H1 (cell line): ENCODE measurements at regions not wholly inside any gene's neighbourhood (a gene's known extent, or its start where the extent isn't known, plus 50 kb on each side); places are given as distances from the start of the nearest gene placed in this dataset.

ENCODE experiments used
- CTCF ChIA-PET: fragments of 300-600 bp; sonication (Branson Sonifier 250); formaldehyde crosslinking; loops from one replicate; lab custom pipeline; 2021; ENCODE audit not compliant: partially characterized antibody; lab: Charles Lee
- POLR2A ChIA-PET: fragments of 300-600 bp; sonication (Branson Sonifier 250); formaldehyde crosslinking; loops from one replicate; lab custom pipeline; 2021; ENCODE audit warnings: inconsistent platforms; ENCODE audit not compliant: partially characterized antibody; lab: Charles Lee
- DNase-seq, 2 experiments: peaks; one replicate each; pipeline versions ENCODE4 v3.0.0 to v3.0.0-alpha.2; 2010 to 2022; ENCODE audit warnings: low spot score in 2 of 2, low read depth in 1 of 2, mixed read lengths in 1 of 2
- FAIRE-seq: peaks from 2 replicates; lab custom pipeline; 2011; peaks lifted over from hg19 to GRCh38; lab: Jason Lieb, UNC
- H2AFZ ChIP-seq: 2 replicates; pipeline ENCODE4 v1.8.1; 2012; ENCODE audit warnings: low read length, inconsistent platforms
- H2AK5ac ChIP-seq: 2 replicates; pipeline ENCODE4 v1.6.1; 2013; ENCODE audit warnings: low read depth, low read length
- H2BK120ac ChIP-seq: replicated peaks from 2 replicates; pipeline ENCODE3; 2013; ENCODE audit warnings: low read depth, low read length, inconsistent platforms
- H2BK12ac ChIP-seq: 2 replicates; pipeline ENCODE4 v1.6.1; 2013; ENCODE audit warnings: low read depth, low read length
- H2BK15ac ChIP-seq: 2 replicates; pipeline ENCODE4 v1.6.1; 2013; ENCODE audit warnings: low read length
- H2BK20ac ChIP-seq: 2 replicates; pipeline ENCODE4 v1.6.1; 2013; ENCODE audit warnings: low read length
- H2BK5ac ChIP-seq: 2 replicates; pipeline ENCODE4 v1.6.1; 2013; ENCODE audit warnings: low read depth, low read length
- H3K14ac ChIP-seq: 2 replicates; pipeline ENCODE4 v1.6.1; 2013; ENCODE audit warnings: inconsistent platforms; ENCODE audit not compliant: insufficient read length
- H3K18ac ChIP-seq: 2 replicates; pipeline ENCODE4 v1.6.1; 2013; ENCODE audit warnings: low read length; ENCODE audit errors: extremely low read depth
- H3K23ac ChIP-seq: 2 replicates; pipeline ENCODE4 v1.6.1; 2013; ENCODE audit warnings: inconsistent platforms; ENCODE audit not compliant: insufficient read length
- H3K23me2 ChIP-seq: 2 replicates; pipeline ENCODE4 v1.6.1; 2013; ENCODE audit warnings: low read depth, low read length
- H3K27ac ChIP-seq: 2 replicates; pipeline ENCODE4 v1.6.1; 2011; ENCODE audit warnings: low read depth, low read length, inconsistent platforms
- H3K27me3 ChIP-seq, 4 experiments: replicated peaks in 1 of 4; 1 replicate in 1 of 4; 2 replicates in 3 of 4; pipeline versions ENCODE4 v1.6.1 to v1.8.1; 2011 to 2013; ENCODE audit warnings: low read length in 3 of 4, mild to moderate bottlenecking in 3 of 4, inconsistent platforms in 2 of 4, mixed read lengths in 2 of 4, moderate library complexity in 1 of 4; ENCODE audit not compliant: control insufficient read depth in 3 of 4, insufficient read depth in 3 of 4; ENCODE audit errors: extremely low read depth in 1 of 4
- H3K36me3 ChIP-seq, 4 experiments: 2 replicates each; pipeline versions ENCODE4 v1.6.1 to v1.8.1; 2011 to 2013; ENCODE audit warnings: mild to moderate bottlenecking in 4 of 4, low read length in 3 of 4, moderate library complexity in 2 of 4, control low read depth in 1 of 4, inconsistent platforms in 1 of 4; ENCODE audit not compliant: insufficient read depth in 4 of 4, control insufficient read depth in 2 of 4
- H3K4ac ChIP-seq: replicated peaks from 2 replicates; pipeline ENCODE3; 2013; ENCODE audit warnings: low read length, low read depth, mixed read lengths, inconsistent platforms; ENCODE audit not compliant: insufficient read length
- H3K4me1 ChIP-seq, 4 experiments: replicated peaks in 1 of 4; 1 replicate in 1 of 4; 2 replicates in 3 of 4; pipeline versions ENCODE4 v1.6.1 to v1.8.1; 2011 to 2013; ENCODE audit warnings: low read length in 3 of 4, inconsistent platforms in 2 of 4, mixed read lengths in 1 of 4; ENCODE audit not compliant: insufficient read depth in 4 of 4, control insufficient read depth in 3 of 4
- H3K4me2 ChIP-seq, 2 experiments: 2 replicates each; pipeline versions ENCODE4 v1.6.1 to v1.8.1; 2011 to 2013; ENCODE audit warnings: low read depth in 2 of 2, low read length in 2 of 2, control low read depth in 1 of 2, inconsistent platforms in 1 of 2, mild to moderate bottlenecking in 1 of 2; ENCODE audit not compliant: insufficient read depth in 1 of 2
- H3K4me3 ChIP-seq, 4 experiments: fragments of 200-600, 300-600 bp in 1 of 4; sonication (generic), shearing (Covaris generic), sonication (Bioruptor Twin) in 1 of 4; 2 replicates each; pipeline versions ENCODE4 v1.5.1 to v1.8.1; 2011 to 2016; ENCODE audit warnings: low read length in 4 of 4, low read depth in 3 of 4, control low read depth in 2 of 4, inconsistent platforms in 2 of 4, mild to moderate bottlenecking in 2 of 4, mixed read lengths in 1 of 4, moderate library complexity in 1 of 4; ENCODE audit not compliant: insufficient read depth in 2 of 4; ENCODE audit errors: extremely low read depth in 1 of 4
- H3K56ac ChIP-seq: replicated peaks from 2 replicates; pipeline ENCODE3; 2013; ENCODE audit warnings: low read depth, mild to moderate bottlenecking, mixed read lengths, low read length, inconsistent platforms; ENCODE audit not compliant: insufficient read length
- H3K79me1 ChIP-seq: 2 replicates; pipeline ENCODE4 v1.6.1; 2013; ENCODE audit warnings: low read depth, low read length, control low read depth
- H3K79me2 ChIP-seq, 2 experiments: 2 replicates each; pipeline versions ENCODE4 v1.6.1 to v1.8.1; 2012 to 2013; ENCODE audit warnings: low read length in 2 of 2, mild to moderate bottlenecking in 2 of 2, inconsistent platforms in 1 of 2; ENCODE audit not compliant: insufficient read depth in 2 of 2, control insufficient read depth in 1 of 2
- H3K9ac ChIP-seq, 4 experiments: replicated peaks in 1 of 4; 1 replicate in 1 of 4; 2 replicates in 3 of 4; pipeline versions ENCODE4 v1.6.1 to v1.8.1; 2011 to 2013; ENCODE audit warnings: low read depth in 3 of 4, low read length in 3 of 4, control low read depth in 2 of 4, mild to moderate bottlenecking in 2 of 4, moderate library complexity in 2 of 4, inconsistent platforms in 1 of 4; ENCODE audit errors: extremely low read depth in 1 of 4
- H3K9me3 ChIP-seq, 2 experiments: 2 replicates each; pipeline versions ENCODE4 v1.6.1 to v1.8.1; 2012 to 2013; ENCODE audit warnings: mild to moderate bottlenecking in 2 of 2, moderate library complexity in 2 of 2, control low read depth in 1 of 2, inconsistent platforms in 1 of 2, low read depth in 1 of 2, low read length in 1 of 2, mixed read lengths in 1 of 2; ENCODE audit not compliant: insufficient read depth in 2 of 2
- H4K20me1 ChIP-seq, 2 experiments: replicated peaks in 1 of 2; 2 replicates each; pipeline versions ENCODE3 to v1.8.1; 2011 to 2013; ENCODE audit warnings: inconsistent platforms in 2 of 2, low read length in 2 of 2, mild to moderate bottlenecking in 1 of 2; ENCODE audit not compliant: insufficient read depth in 2 of 2, control insufficient read depth in 1 of 2
- H4K5ac ChIP-seq: 2 replicates; pipeline ENCODE4 v1.6.1; 2013; ENCODE audit warnings: low read length, low read depth, mixed read lengths, inconsistent platforms; ENCODE audit not compliant: insufficient read length
- H4K8ac ChIP-seq: 2 replicates; pipeline ENCODE4 v1.8.0; 2013; ENCODE audit warnings: mild to moderate bottlenecking, moderate library complexity, low read length, inconsistent platforms; ENCODE audit not compliant: insufficient read depth; ENCODE audit errors: extremely low read depth
- H4K91ac ChIP-seq: replicated peaks from 2 replicates; pipeline ENCODE3; 2013; ENCODE audit warnings: low read length, mixed read lengths, inconsistent platforms; ENCODE audit not compliant: insufficient read length
- CTBP2 ChIP-seq: IDR thresholded peaks from 2 replicates; pipeline ENCODE4 v1.7.0; 2011; ENCODE audit warnings: borderline replicate concordance, mild to moderate bottlenecking, moderate library complexity, mixed read lengths, low read length; ENCODE audit not compliant: insufficient read depth, insufficient read length
- GTF2F1 ChIP-seq: IDR thresholded peaks from 2 replicates; pipeline ENCODE4 v1.6.1; 2012; ENCODE audit warnings: low read depth, low read length, improper control_type of control experiment, borderline replicate concordance
- WGBS, 2 experiments: shearing (Covaris generic) in 1 of 2; methylation state at CpG; one replicate each; pipeline versions ENCODE4 v1.1.6 to v1.1.7; 2013 to 2015; ENCODE audit warnings: low lambda C conversion rate in 2 of 2, mixed read lengths in 2 of 2, inconsistent platforms in 1 of 2, low coverage in 1 of 2, missing lambda C conversion rate in 1 of 2; ENCODE audit not compliant: insufficient replicate concordance in 2 of 2, insufficient coverage in 1 of 2, insufficient read length in 1 of 2; ENCODE audit errors: extremely low coverage in 1 of 2, missing lambda C conversion rate in 1 of 2; 5-methylcytosine and 5-hydroxymethylcytosine counted together

GRCh38 chr3:175969456-175969855, 1110.3 kb downstream of the NAALADL2 start:
- H3K9ac ChIP-seq: no peak overlapping the region
- no peak overlapping the region for H3K23ac ChIP-seq
- H4K20me1 ChIP-seq: no peaks in the 10 kb centered on the region
- no peaks in the 10 kb centered on the region for H3K23me2 ChIP-seq
- H3K4ac ChIP-seq: no peak overlapping the region
- H3K14ac ChIP-seq: no peak overlapping the region
- H2BK20ac ChIP-seq: no peak overlapping the region
- H3K36me3 ChIP-seq: no peaks in the 10 kb centered on the region
- H3K56ac ChIP-seq: no peak overlapping the region
- no peaks in the 10 kb centered on the region for H3K27me3 ChIP-seq
- H2AK5ac ChIP-seq: no peak overlapping the region
- H4K5ac ChIP-seq: no peak overlapping the region
- no peak for FAIRE-seq
- H3K4me1 ChIP-seq: no peaks in the 10 kb centered on the region
- POLR2A ChIA-PET: no interaction called here
- 92% methylated on average over 3 of the region's 3 CpGs; no CpG with 5 or more reads in 1 of the 2 experiments for WGBS, 2 experiments
- H2BK12ac ChIP-seq: no peak overlapping the region
- no peak overlapping the region for H2BK5ac ChIP-seq
- no peak overlapping the region for H3K4me3 ChIP-seq
- no peak overlapping the region for H4K91ac ChIP-seq
- H2AFZ ChIP-seq: no peak overlapping the region
- no peak overlapping the region for H3K4me2 ChIP-seq
- no peak overlapping the region for H2BK120ac ChIP-seq
- CTCF ChIA-PET: no interaction called here
- DNase-seq: no peak
- peaks cover 3% of the 10 kb centered on the region in 2 experiments; a peak in 1 of 4 replicates for H3K9me3 ChIP-seq
- H4K8ac ChIP-seq: no peak overlapping the region
- H2BK15ac ChIP-seq: no peak overlapping the region
- no peaks in the 10 kb centered on the region for H3K79me1 ChIP-seq
- no peak overlapping the region for H3K27ac ChIP-seq
- no peaks in the 10 kb centered on the region for H3K79me2 ChIP-seq
- H3K18ac ChIP-seq: no peak overlapping the region
- TF ChIP-seq CTBP2: no peak
- no peak for TF ChIP-seq GTF2F1
